ENCODE measurements at regions not wholly inside any gene's neighbourhood (a gene's known extent, or its start where the extent isn't known, plus 50 kb on each side); places are given as distances from the start of the nearest gene placed in this dataset.

GRCh38 chr11:60631944-60632343, 67.5 kb upstream of the MS4A8 start:
- FAIRE-seq (no peak), ATAC-seq (no peak), DNase-seq (no peak)
- H3K27ac ChIP-seq: no peak overlapping the region
- no peaks in the 10 kb centered on the region for H3K36me3 ChIP-seq
- H3K9me3 ChIP-seq: no peaks in the 10 kb centered on the region
- no peaks in the 10 kb centered on the region for H3K4me1 ChIP-seq
- intact Hi-C loops (cut with DNase I): no loop called here
- H3K4me3 ChIP-seq: no peak overlapping the region
- 87% methylated on average over 1 of the region's 1 CpG for WGBS, 2 donors
- TF ChIP-seq, protein P1, sequence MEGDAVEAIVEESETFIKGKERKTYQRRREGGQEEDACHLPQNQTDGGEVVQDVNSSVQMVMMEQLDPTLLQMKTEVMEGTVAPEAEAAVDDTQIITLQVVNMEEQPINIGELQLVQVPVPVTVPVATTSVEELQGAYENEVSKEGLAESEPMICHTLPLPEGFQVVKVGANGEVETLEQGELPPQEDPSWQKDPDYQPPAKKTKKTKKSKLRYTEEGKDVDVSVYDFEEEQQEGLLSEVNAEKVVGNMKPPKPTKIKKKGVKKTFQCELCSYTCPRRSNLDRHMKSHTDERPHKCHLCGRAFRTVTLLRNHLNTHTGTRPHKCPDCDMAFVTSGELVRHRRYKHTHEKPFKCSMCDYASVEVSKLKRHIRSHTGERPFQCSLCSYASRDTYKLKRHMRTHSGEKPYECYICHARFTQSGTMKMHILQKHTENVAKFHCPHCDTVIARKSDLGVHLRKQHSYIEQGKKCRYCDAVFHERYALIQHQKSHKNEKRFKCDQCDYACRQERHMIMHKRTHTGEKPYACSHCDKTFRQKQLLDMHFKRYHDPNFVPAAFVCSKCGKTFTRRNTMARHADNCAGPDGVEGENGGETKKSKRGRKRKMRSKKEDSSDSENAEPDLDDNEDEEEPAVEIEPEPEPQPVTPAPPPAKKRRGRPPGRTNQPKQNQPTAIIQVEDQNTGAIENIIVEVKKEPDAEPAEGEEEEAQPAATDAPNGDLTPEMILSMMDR (IDR thresholded peaks at IDR 0.05): no peak
- no peaks in the 10 kb centered on the region for H3K27me3 ChIP-seq

DNA sequence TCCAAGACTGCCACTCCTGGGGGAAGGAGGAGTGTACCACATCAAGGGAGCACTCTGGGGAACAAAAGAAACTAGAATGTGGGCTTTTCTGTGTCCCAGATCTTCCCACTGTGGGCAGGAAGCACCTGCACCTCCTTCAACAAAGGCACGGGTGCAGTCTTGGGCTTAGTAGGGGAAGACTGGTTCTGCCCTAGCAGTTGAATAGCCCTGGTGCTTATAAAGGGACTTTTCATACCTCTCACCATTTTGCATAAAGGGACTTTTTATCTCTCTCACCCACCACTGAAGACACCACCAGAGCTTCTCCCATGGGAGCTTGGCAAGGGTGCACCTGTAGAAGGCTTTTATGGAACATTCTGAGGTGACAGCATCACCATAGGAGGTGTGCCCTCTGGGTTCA, 65.8 kb upstream of the MS4A8 start:
- no peak for FAIRE-seq
- no peaks in the 10 kb centered on the region for H3K27me3 ChIP-seq
- TF ChIP-seq, protein P1 (IDR thresholded peaks at IDR 0.05): no peak
- WGBS, 2 donors: 70 to 81% methylated on average over 1 of the region's 1 CpG
- H3K36me3 ChIP-seq: no peaks in the 10 kb centered on the region
- H3K27ac ChIP-seq: no peak overlapping the region
- ATAC-seq: no peak
- no peaks in the 10 kb centered on the region for H3K4me1 ChIP-seq
- H3K9me3 ChIP-seq: no peaks in the 10 kb centered on the region
- H3K4me3 ChIP-seq: no peak overlapping the region
- intact Hi-C loops (cut with DNase I): no loop called here
- DNase-seq: no peak

GRCh38 chr11:60634126-60634525, 65.3 kb upstream of the MS4A8 start:
- Histone ChIP-seq H3K27me3 (no peaks in the 10 kb centered on the region), H3K27ac (no peak overlapping the region), H3K36me3 (no peaks in the 10 kb centered on the region), H3K9me3 (no peaks in the 10 kb centered on the region), H3K4me1 (no peaks in the 10 kb centered on the region), H3K4me3 (no peak overlapping the region)
- intact Hi-C loops (cut with DNase I): no loop called here
- DNase-seq (no peak), ATAC-seq (no peak), FAIRE-seq (no peak)
- TF ChIP-seq, protein P1 (IDR thresholded peaks at IDR 0.05): no peak
- WGBS, 2 donors: 43 to 62% methylated on average over 2 of the region's 2 CpGs

- H3K36me3 ChIP-seq: no peaks in the 10 kb centered on the region
- ATAC-seq: no peak
- H3K4me1 ChIP-seq: no peaks in the 10 kb centered on the region
- no peak overlapping the region for H3K27ac ChIP-seq
- TF ChIP-seq, protein P1 (IDR thresholded peaks at IDR 0.05): no peak
- intact Hi-C loops (cut with DNase I): no loop called here
- H3K4me3 ChIP-seq: no peak overlapping the region
- no peaks in the 10 kb centered on the region for H3K27me3 ChIP-seq
- 89 to 97% methylated on average over 3 of the region's 3 CpGs for WGBS, 2 donors
- no peaks in the 10 kb centered on the region for H3K9me3 ChIP-seq
- no peak for FAIRE-seq
- no peak for DNase-seq
Observed at GRCh38 chr11:60641940-60642339, 57.5 kb upstream of the MS4A8 start.

- Histone ChIP-seq H3K4me1 (no peaks in the 10 kb centered on the region), H3K9me3 (no peaks in the 10 kb centered on the region), H3K36me3 (no peaks in the 10 kb centered on the region), H3K4me3 (no peak overlapping the region), H3K27ac (no peak overlapping the region), H3K27me3 (no peaks in the 10 kb centered on the region)
- peak in 1 of 6 donors; percentile 51 for DNase-seq
- no peak for ATAC-seq
- TF ChIP-seq, protein P1 (IDR thresholded peaks at IDR 0.05): no peak
- FAIRE-seq: no peak
- WGBS, 2 donors: 68 to 80% methylated on average over 28 of the region's 28 CpGs
- intact Hi-C loops (cut with DNase I): no loop called here
Observed at GRCh38 chr11:60647087-60647486, 52.3 kb upstream of the MS4A8 start.
